ENCODE measurements at regions not wholly inside any gene's neighbourhood (a gene's known extent, or its start where the extent isn't known, plus 50 kb on each side); places are given as distances from the start of the nearest gene placed in this dataset.

GRCh38 chr22:47775191-47775590 lies 1012.7 kb downstream of the TBC1D22A start:
- no peak for TF ChIP-seq CTCF (tag by site-specific recombination; IDR thresholded peaks at IDR 0.05)
- TF ChIP-seq ZBTB11 (tag by site-specific recombination; conservative IDR thresholded peaks at IDR 0.05; ENCODE audit: low read depth) = no peak
- no peak for TF ChIP-seq ZNF654 (tag by site-specific recombination; IDR thresholded peaks at IDR 0.05; ENCODE audit: low read depth)
- TF ChIP-seq ZBTB7A (tag by site-specific recombination; IDR thresholded peaks at IDR 0.05; ENCODE audit: low read depth) = no peak
- TF ChIP-seq ZNF664 (tag by site-specific recombination; IDR thresholded peaks at IDR 0.05) = no peak
- TF ChIP-seq ZNF16 (tag by site-specific recombination; IDR thresholded peaks at IDR 0.05; ENCODE audit: low read depth) = no peak
- no peak for TF ChIP-seq ZNF202 (tag by site-specific recombination; IDR thresholded peaks at IDR 0.05; ENCODE audit: borderline replicate concordance)
- TF ChIP-seq ZNF416 (tag by site-specific recombination; IDR thresholded peaks at IDR 0.05) = no peak
- TF ChIP-seq REST (tag by site-specific recombination; IDR thresholded peaks at IDR 0.05) = no peak
- TF ChIP-seq PRDM10 (tag by site-specific recombination; IDR thresholded peaks at IDR 0.05) = no peak
